ENCODE measurements at regions not wholly inside any gene's neighbourhood (a gene's known extent, or its start where the extent isn't known, plus 50 kb on each side); places are given as distances from the start of the nearest gene placed in this dataset.

- TF ChIP-seq EZH2 (optimal IDR thresholded peaks at IDR 0.05; ENCODE audit: low read depth, low read length) (no peak), CTCF (IDR thresholded peaks at IDR 0.05; ENCODE audit: low read length) (no peak)
Measured at GRCh38 chr6:66126358-66126757, 419.3 kb upstream of the EYS start.
